C4-2B (cell line): ENCODE measurements at regions not wholly inside any gene's neighbourhood (a gene's known extent, or its start where the extent isn't known, plus 50 kb on each side); places are given as distances from the start of the nearest gene placed in this dataset.

ENCODE experiments used
- H3K27ac ChIP-seq: fragments of 450-650 bp; 2 replicates; pipeline ENCODE4 v1.5.1; 2017
- CTCF ChIP-seq: fragments of 450-650 bp; conservative IDR thresholded peaks from 2 replicates; pipeline ENCODE4 v1.5.1; 2017; ENCODE audit warnings: mild to moderate bottlenecking
- ZFX ChIP-seq: fragments of 450-650 bp; IDR thresholded peaks from 2 replicates; pipeline ENCODE4 v1.6.1; 2017

DNA sequence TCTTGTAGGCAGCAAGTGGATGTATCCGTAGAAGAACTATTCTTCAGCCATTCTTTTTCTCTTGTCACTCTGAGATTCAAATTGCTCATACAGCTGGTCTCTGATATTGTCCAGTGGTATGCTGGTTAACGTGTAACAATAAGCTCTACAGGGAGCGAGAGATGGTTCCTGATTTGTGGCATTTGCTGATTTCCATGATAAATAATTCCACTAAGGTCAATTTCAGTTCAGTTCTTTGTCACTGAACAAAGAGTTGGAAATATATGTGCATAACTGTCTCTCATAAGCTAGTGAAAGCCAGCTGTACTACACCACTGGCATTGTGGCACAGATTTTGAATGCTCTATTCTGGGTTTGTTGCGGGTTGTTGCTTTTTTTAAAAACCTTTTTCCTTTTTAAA is 131.7 kb downstream of the MTHFS start:
- no peak for TF ChIP-seq CTCF
- TF ChIP-seq ZFX: no peak
- no peak overlapping the region for H3K27ac ChIP-seq

DNA sequence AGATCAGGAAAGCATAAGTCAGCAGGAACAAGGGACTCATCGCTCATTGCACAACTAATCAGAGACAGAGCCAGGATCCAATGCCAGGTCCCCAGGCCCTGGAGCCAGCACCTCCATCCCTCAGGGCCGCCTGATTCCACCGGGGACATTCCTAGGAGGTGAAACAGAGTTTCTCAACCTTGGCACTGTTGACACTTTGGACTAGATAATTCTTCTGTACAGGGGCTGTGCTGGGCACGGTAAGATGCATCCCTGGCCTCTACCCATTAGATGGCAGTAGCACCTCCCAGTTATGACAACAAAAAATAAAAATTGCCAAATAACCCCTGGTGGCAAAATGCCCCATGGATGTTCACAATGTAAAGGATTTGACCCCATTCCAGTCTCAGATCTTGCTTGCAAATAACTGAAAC is 127.7 kb downstream of the MTHFS start:
- TF ChIP-seq ZFX: no peak
- TF ChIP-seq CTCF: peak; percentile 62
- no peak overlapping the region for H3K27ac ChIP-seq

- TF ChIP-seq CTCF (no peak), ZFX (no peak)
- H3K27ac ChIP-seq: no peak overlapping the region
Measured at GRCh38 chr15:79769933-79770759, 126.7 kb downstream of the MTHFS start.

GRCh38 chr15:79773128-79773527 is 123.7 kb downstream of the MTHFS start:
- TF ChIP-seq ZFX: no peak
- no peak for TF ChIP-seq CTCF
- no peak overlapping the region for H3K27ac ChIP-seq

- TF ChIP-seq ZFX: no peak
- no peak for TF ChIP-seq CTCF
- peak overlapping the region; percentile 85; the same call in 1 of the 2 replicates for H3K27ac ChIP-seq
Measured at GRCh38 chr15:79775821-79776220, 121.0 kb downstream of the MTHFS start.

- TF ChIP-seq CTCF (no peak), ZFX (no peak)
- peak overlapping the region; percentile 85 for H3K27ac ChIP-seq
Measured at GRCh38 chr15:79777916-79778315, 118.9 kb downstream of the MTHFS start.

DNA sequence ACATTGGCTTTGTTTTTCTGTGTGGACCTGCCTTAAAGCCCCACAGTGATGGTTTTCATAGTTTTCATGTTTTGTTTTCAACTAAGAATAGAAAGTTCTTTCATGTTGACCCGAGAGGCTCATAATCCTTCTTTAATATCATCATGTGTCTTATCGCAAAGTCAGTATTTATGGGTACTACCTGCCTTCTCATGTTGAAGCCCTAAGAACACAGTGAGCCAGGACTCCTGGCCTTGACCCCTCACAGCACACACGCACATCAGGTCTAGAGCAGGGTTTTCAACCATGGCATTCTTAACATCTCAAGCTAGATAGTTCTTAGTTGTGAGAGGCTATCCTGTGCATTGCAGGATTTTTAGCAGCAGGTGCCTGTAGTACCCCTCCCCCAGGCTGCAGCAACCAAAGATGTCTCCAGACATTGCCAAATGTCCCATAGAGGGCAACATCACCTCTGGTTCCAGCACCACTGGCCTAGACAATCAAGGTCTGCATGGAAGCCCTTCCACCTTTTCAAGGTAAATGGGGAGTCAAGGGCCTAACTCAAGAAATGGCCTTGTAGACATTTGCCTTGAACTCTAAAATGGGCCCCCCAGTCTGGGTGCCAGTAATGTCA is 118.3 kb downstream of the MTHFS start:
- 0 out of 2 replicates have a peak, but pooled peaks have one; percentile 21 for TF ChIP-seq ZFX
- peak; percentile 15 for TF ChIP-seq CTCF
- H3K27ac ChIP-seq: peak overlapping the region; percentile 77
